GM12873 (cell line): ENCODE measurements at regions not wholly inside any gene's neighbourhood (a gene's known extent, or its start where the extent isn't known, plus 50 kb on each side); places are given as distances from the start of the nearest gene placed in this dataset.

ENCODE experiments used
- CTCF ChIP-seq: IDR thresholded peaks from 2 replicates; pipeline ENCODE4 v1.5.1; 2012; ENCODE audit warnings: low read depth, mild to moderate bottlenecking, moderate library complexity, low read length, control low read depth; ENCODE audit not compliant: insufficient read depth; ENCODE audit errors: missing control alignments

GRCh38 chr10:9452056-9452455 lies 1397.6 kb downstream of the GATA3 start:
- no peak for TF ChIP-seq CTCF

- TF ChIP-seq CTCF = no peak
Measured at GRCh38 chr10:9469663-9470205, 1415.2 kb downstream of the GATA3 start.

- no peak for TF ChIP-seq CTCF
Measured at GRCh38 chr10:9470581-9470980, 1416.1 kb downstream of the GATA3 start.

- TF ChIP-seq CTCF = no peak
Measured at GRCh38 chr10:9501944-9502343, 1447.5 kb downstream of the GATA3 start.

GRCh38 chr10:9504227-9504626 lies 1449.7 kb downstream of the GATA3 start:
- no peak for TF ChIP-seq CTCF

- TF ChIP-seq CTCF = no peak
Measured at GRCh38 chr10:9505546-9505945, 1451.1 kb downstream of the GATA3 start.

- no peak for TF ChIP-seq CTCF
Measured at GRCh38 chr10:9508606-9509005, 1454.1 kb downstream of the GATA3 start.

GRCh38 chr10:9510626-9511025 lies 1456.1 kb downstream of the GATA3 start:
- no peak for TF ChIP-seq CTCF
